Panc1 (cell line): ENCODE measurements at regions not wholly inside any gene's neighbourhood (a gene's known extent, or its start where the extent isn't known, plus 50 kb on each side); places are given as distances from the start of the nearest gene placed in this dataset.

Experiments
- ATAC-seq: fragments of 200-7000 bp; cut with Tn5 transposase; 2 replicates; pipeline ENCODE4 v1.9.1; 2020; ENCODE audit warnings: mild to moderate bottlenecking, moderate library complexity
- BruUV-seq: library from RNA; stranded (reverse); fragments of 400-500 nt; replicated peaks from 2 replicates; lab custom pipeline; 2021; lab: Mats Ljungman, UMichigan
- CTCF ChIA-PET: fragments of 300-600 bp; sonication (Branson Sonifier 250); formaldehyde crosslinking; loops from one replicate; lab custom pipeline; 2022; ENCODE audit warnings: antibody characterized with exemption; lab: Charles Lee
- POLR2A ChIA-PET: fragments of 300-600 bp; sonication (Branson Sonifier 250); formaldehyde crosslinking; loops from one replicate; lab custom pipeline; 2022; ENCODE audit warnings: antibody characterized with exemption; lab: Charles Lee
- DNase-seq: peaks from one replicate; pipeline ENCODE4 v3.0.0-alpha.2; 2010; ENCODE audit warnings: low read depth, low spot score
- H3K27ac ChIP-seq: 2 replicates; pipeline ENCODE4 v1.5.1; 2011; ENCODE audit warnings: mild to moderate bottlenecking, low read length, inconsistent platforms
- H3K27me3 ChIP-seq: fragments of 200-500 bp; sonication (Bioruptor generic); 2 replicates; pipeline ENCODE4 v1.6.0; 2014; ENCODE audit warnings: low read length, inconsistent platforms; ENCODE audit not compliant: control insufficient read depth, insufficient read depth
- H3K36me3 ChIP-seq: fragments of 200-500 bp; sonication (Bioruptor generic); 2 replicates; pipeline ENCODE4 v1.5.1; 2014; ENCODE audit warnings: inconsistent platforms, mild to moderate bottlenecking, low read length, moderate library complexity; ENCODE audit not compliant: control insufficient read depth, insufficient read depth
- H3K4me1 ChIP-seq: 2 replicates; pipeline ENCODE4 v1.5.1; 2011; ENCODE audit warnings: inconsistent platforms, mild to moderate bottlenecking, low read length, moderate library complexity; ENCODE audit not compliant: control insufficient read depth, insufficient read depth
- H3K4me3 ChIP-seq, 2 experiments: 2 replicates each; pipeline ENCODE4 v1.5.1; 2011 to 2012; ENCODE audit warnings: low read depth in 2 of 2, low read length in 2 of 2, mild to moderate bottlenecking in 2 of 2, inconsistent platforms in 1 of 2, moderate library complexity in 1 of 2
- H3K9me3 ChIP-seq: fragments of 200-500 bp; sonication (Bioruptor generic); 2 replicates; pipeline ENCODE4 v1.5.1; 2014; ENCODE audit warnings: low read depth, mild to moderate bottlenecking, inconsistent platforms, low read length, moderate library complexity; ENCODE audit not compliant: control insufficient read depth, insufficient read depth
- POLR2AphosphoS5 ChIP-seq: IDR thresholded peaks from 2 replicates; pipeline ENCODE4 v1.6.1; 2012; ENCODE audit warnings: mild to moderate bottlenecking, low read depth, low read length, moderate library complexity
- SIN3A ChIP-seq: IDR thresholded peaks from 2 replicates; pipeline ENCODE4 v1.6.1; 2012; ENCODE audit warnings: low read depth, mild to moderate bottlenecking, low read length, moderate library complexity, borderline replicate concordance; ENCODE audit not compliant: insufficient read depth
- TCF7L2 ChIP-seq: IDR thresholded peaks from 2 replicates; pipeline ENCODE4 v1.6.1; 2011; ENCODE audit warnings: mild to moderate bottlenecking, low read depth, low read length, inconsistent platforms
- in situ Hi-C: cut with HindIII; loops from 2 replicates; pipeline ENCODE4 v1.10.0; 2016; ENCODE audit warnings: low sequenced_read_pairs, low pct_unique_long_range_greater_than_20kb
- intact Hi-C: fragments of 100-400 bp; cut with micrococcal nuclease; formaldehyde crosslinking; loops from one replicate; pipeline ENCODE4 v1.10.0; 2022; ENCODE audit not compliant: unreplicated experiment
- TF ChIP-seq, protein P1 (sequence below): fragments of 450-650 bp; IDR thresholded peaks from 2 replicates; pipeline ENCODE4 v1.5.1; 2017; ENCODE audit warnings: mild to moderate bottlenecking
- TF ChIP-seq, protein P2 (sequence below), 2 experiments: IDR thresholded peaks; 2 replicates each; pipeline ENCODE4 v1.6.1; 2011 to 2012; ENCODE audit warnings: low read depth in 2 of 2, control low read depth in 1 of 2, low read length in 1 of 2, mild to moderate bottlenecking in 1 of 2, moderate library complexity in 1 of 2; ENCODE audit not compliant: insufficient read depth in 1 of 2

DNA sequence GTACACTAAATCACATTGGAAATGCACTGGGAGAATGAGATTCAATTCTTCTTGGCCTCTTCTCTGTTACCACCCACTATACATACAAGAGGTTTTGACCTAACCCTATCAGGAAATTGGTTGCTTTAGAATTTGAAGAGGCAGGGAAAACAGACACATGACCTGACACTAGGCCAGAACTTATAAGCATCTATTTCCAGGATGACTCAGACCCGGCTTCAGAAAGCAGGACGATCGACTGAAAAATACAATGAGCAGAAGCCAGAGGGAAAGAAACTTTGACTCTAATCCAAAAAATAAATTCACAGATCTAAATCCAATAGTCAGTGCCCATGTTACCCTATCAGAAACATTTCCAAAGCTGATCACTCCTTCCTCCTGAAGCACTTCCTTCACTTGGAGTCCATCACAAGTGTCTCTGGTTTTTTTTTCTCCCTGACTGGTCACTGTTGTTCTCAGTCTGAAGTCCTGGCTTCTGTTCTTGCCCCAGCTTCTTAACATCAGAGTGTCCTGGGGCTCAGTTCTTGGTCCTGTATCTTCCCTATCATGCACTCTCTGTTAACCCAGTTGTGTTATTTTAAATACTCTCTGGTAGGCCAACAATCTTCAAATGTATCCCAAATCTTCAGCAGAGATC lies 133.6 kb downstream of the P2RY1 start:
- H3K9me3 ChIP-seq = no peaks in the 10 kb centered on the region
- no TSS peak for BruUV-seq
- CTCF ChIA-PET = no interaction called here
- POLR2A ChIA-PET = no interaction called here
- in situ Hi-C loops = no loop called here
- no peaks in the 10 kb centered on the region for H3K36me3 ChIP-seq
- H3K27ac ChIP-seq = no peak overlapping the region
- no peaks in the 10 kb centered on the region for H3K27me3 ChIP-seq
- no peak overlapping the region for H3K4me3 ChIP-seq
- no peak for ATAC-seq
- TF ChIP-seq, protein P1, sequence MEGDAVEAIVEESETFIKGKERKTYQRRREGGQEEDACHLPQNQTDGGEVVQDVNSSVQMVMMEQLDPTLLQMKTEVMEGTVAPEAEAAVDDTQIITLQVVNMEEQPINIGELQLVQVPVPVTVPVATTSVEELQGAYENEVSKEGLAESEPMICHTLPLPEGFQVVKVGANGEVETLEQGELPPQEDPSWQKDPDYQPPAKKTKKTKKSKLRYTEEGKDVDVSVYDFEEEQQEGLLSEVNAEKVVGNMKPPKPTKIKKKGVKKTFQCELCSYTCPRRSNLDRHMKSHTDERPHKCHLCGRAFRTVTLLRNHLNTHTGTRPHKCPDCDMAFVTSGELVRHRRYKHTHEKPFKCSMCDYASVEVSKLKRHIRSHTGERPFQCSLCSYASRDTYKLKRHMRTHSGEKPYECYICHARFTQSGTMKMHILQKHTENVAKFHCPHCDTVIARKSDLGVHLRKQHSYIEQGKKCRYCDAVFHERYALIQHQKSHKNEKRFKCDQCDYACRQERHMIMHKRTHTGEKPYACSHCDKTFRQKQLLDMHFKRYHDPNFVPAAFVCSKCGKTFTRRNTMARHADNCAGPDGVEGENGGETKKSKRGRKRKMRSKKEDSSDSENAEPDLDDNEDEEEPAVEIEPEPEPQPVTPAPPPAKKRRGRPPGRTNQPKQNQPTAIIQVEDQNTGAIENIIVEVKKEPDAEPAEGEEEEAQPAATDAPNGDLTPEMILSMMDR = no peak
- TF ChIP-seq POLR2AphosphoS5 = no peak
- H3K4me1 ChIP-seq = no peaks in the 10 kb centered on the region
- no peak for DNase-seq
- intact Hi-C loops = no loop called here

DNA sequence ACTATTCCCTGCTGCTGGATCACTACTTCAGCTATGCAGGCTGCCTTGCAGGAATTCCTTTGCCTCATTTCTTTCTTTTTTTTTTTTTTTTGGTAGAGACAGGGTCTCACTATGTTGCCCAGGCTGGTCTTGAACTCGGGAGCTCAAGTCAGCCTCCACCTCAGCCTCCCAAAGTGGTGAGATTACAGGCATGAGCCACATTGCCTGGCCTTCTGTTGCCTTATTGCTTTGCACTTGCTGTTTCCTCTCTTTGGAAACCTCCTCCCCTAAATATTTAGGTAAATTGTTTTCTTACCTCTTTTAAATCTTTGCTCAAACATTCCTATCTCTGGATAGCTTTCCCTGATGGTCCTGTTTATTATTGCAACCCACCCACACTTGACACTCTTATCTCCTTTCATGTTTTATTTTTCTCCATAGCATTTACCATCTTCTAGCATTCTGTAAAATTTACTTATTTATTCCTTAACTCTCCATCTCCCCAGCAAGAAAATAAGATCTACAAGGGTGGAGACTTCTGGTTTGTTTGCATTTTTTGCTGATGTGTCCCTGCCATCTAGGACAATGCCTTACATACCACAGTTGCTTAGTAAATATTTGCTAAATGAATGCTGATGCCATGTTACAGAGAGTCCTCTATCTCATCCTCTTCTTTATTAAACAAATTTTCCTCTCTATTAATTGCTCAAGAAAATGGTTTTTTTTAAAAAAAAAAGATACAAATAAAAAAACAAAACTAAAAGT lies 134.8 kb downstream of the P2RY1 start:
- POLR2A ChIA-PET = no interaction called here
- 0 out of 2 replicates have a peak, but pooled peaks have one; percentile 60 for ATAC-seq
- intact Hi-C loops = no loop called here
- CTCF ChIA-PET = interaction anchor here (0.6 to 0.7 kb wide), 2 partner anchors 529 to 612 kb away, joined by 5 to 8 read pairs; no protein-coding TSS in a partner anchor
- in situ Hi-C loops = no loop called here
- no peaks in the 10 kb centered on the region for H3K4me1 ChIP-seq
- H3K36me3 ChIP-seq = no peaks in the 10 kb centered on the region
- TF ChIP-seq SIN3A = no peak
- TF ChIP-seq, protein P2, sequence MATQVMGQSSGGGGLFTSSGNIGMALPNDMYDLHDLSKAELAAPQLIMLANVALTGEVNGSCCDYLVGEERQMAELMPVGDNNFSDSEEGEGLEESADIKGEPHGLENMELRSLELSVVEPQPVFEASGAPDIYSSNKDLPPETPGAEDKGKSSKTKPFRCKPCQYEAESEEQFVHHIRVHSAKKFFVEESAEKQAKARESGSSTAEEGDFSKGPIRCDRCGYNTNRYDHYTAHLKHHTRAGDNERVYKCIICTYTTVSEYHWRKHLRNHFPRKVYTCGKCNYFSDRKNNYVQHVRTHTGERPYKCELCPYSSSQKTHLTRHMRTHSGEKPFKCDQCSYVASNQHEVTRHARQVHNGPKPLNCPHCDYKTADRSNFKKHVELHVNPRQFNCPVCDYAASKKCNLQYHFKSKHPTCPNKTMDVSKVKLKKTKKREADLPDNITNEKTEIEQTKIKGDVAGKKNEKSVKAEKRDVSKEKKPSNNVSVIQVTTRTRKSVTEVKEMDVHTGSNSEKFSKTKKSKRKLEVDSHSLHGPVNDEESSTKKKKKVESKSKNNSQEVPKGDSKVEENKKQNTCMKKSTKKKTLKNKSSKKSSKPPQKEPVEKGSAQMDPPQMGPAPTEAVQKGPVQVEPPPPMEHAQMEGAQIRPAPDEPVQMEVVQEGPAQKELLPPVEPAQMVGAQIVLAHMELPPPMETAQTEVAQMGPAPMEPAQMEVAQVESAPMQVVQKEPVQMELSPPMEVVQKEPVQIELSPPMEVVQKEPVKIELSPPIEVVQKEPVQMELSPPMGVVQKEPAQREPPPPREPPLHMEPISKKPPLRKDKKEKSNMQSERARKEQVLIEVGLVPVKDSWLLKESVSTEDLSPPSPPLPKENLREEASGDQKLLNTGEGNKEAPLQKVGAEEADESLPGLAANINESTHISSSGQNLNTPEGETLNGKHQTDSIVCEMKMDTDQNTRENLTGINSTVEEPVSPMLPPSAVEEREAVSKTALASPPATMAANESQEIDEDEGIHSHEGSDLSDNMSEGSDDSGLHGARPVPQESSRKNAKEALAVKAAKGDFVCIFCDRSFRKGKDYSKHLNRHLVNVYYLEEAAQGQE (IDR thresholded peaks at IDR 0.05; ENCODE audit: insufficient read depth in 1 of 2, low read depth in 2 of 2, low read length in 1 of 2) = no peak
- TF ChIP-seq, protein P1 = no peak
- no peak for TF ChIP-seq POLR2AphosphoS5
- TF ChIP-seq TCF7L2 = no peak
- no peaks in the 10 kb centered on the region for H3K9me3 ChIP-seq
- no peak overlapping the region for H3K4me3 ChIP-seq
- DNase-seq = peak; percentile 33
- no peaks in the 10 kb centered on the region for H3K27me3 ChIP-seq
- BruUV-seq = no TSS peak
- H3K27ac ChIP-seq = no peak overlapping the region
